ENCODE measurements at regions not wholly inside any gene's neighbourhood (a gene's known extent, or its start where the extent isn't known, plus 50 kb on each side); places are given as distances from the start of the nearest gene placed in this dataset.

- no peak for TF ChIP-seq CTCF (IDR thresholded peaks at IDR 0.05)
- no peak for TF ChIP-seq POLR2A (IDR thresholded peaks at IDR 0.05)
Measured at GRCh38 chr2:217612920-217613319, 389.9 kb downstream of the TNS1 start.
